ENCODE measurements at regions not wholly inside any gene's neighbourhood (a gene's known extent, or its start where the extent isn't known, plus 50 kb on each side); places are given as distances from the start of the nearest gene placed in this dataset.

GRCh38 chr5:92729088-92729487 is 851.9 kb downstream of the NR2F1-AS1 start:
- TF ChIP-seq CTCF (IDR thresholded peaks at IDR 0.05; ENCODE audit: low read length) (no peak), EZH2 (IDR thresholded peaks at IDR 0.05; ENCODE audit: borderline replicate concordance, low read length) (no peak)

All from OCI-LY1 (cell line).